Gastrocnemius medialis (tissue), 4 donors: ENCODE measurements at regions not wholly inside any gene's neighbourhood (a gene's known extent, or its start where the extent isn't known, plus 50 kb on each side); places are given as distances from the start of the nearest gene placed in this dataset.

ENCODE experiments used
- CTCF ChIP-seq, 5 experiments: fragments of 450-650 bp in 3 of 5; fragments of 200-600 bp in 2 of 5; sonication (generic) in 2 of 5; IDR thresholded peaks in 4 of 5; conservative IDR thresholded peaks in 1 of 5; 1 replicate in 4 of 5; 2 replicates in 1 of 5; pipeline ENCODE4 v1.5.1; 2016 to 2019; ENCODE audit warnings: antibody characterized with exemption in 5 of 5, mild to moderate bottlenecking in 3 of 5, moderate library complexity in 3 of 5
- POLR2A ChIP-seq, 2 donors: fragments of 450-650 bp; IDR thresholded peaks; one replicate each; pipeline ENCODE4 v1.6.1; 2017; ENCODE audit warnings: antibody characterized with exemption in 2 of 2, mild to moderate bottlenecking in 2 of 2, moderate library complexity in 2 of 2

- TF ChIP-seq CTCF (IDR thresholded peaks at IDR 0.05 in 4 of 5, conservative IDR thresholded peaks at IDR 0.05 in 1 of 5), result no peak
- TF ChIP-seq POLR2A (IDR thresholded peaks at IDR 0.05), result no peak
Measured at GRCh38 chr4:101724093-101724492, 66.4 kb upstream of the BANK1 start.
